Ascending aorta (tissue), 2 donors: ENCODE measurements at regions not wholly inside any gene's neighbourhood (a gene's known extent, or its start where the extent isn't known, plus 50 kb on each side); places are given as distances from the start of the nearest gene placed in this dataset.
"Not testable (repeated sequence)": the region's sequence is repeated elsewhere in the genome, so short reads cannot be mapped to it uniquely, and the experiment has no call there.

Experiments
- DNase-seq, 2 donors: peaks; one replicate each; pipeline ENCODE4 v3.0.0-alpha.2; 2019; ENCODE audit warnings: low spot score in 2 of 2
- H3K27ac ChIP-seq, 2 donors: fragments of 200-600 bp; sonication (generic); one replicate each; pipeline ENCODE4 v1.5.1; 2016 to 2017; ENCODE audit warnings: mild to moderate bottlenecking in 1 of 2
- H3K27me3 ChIP-seq: fragments of 200-600 bp; sonication (generic); one replicate; pipeline ENCODE4 v1.5.1; 2017
- H3K36me3 ChIP-seq, 2 donors: fragments of 200-600 bp; sonication (generic); one replicate each; pipeline ENCODE4 v1.5.1; 2016
- H3K4me1 ChIP-seq, 2 donors: fragments of 200-600 bp; sonication (generic); one replicate each; pipeline ENCODE4 v1.5.1; 2016 to 2017; ENCODE audit warnings: mild to moderate bottlenecking in 1 of 2
- H3K4me3 ChIP-seq, 2 donors: fragments of 200-600 bp; sonication (generic); one replicate each; pipeline ENCODE4 v1.5.1; 2016 to 2017; ENCODE audit warnings: mild to moderate bottlenecking in 1 of 2
- H3K9me3 ChIP-seq, 2 donors: fragments of 200-600 bp; sonication (generic); one replicate each; pipeline ENCODE4 v1.5.1; 2016
- intact Hi-C: fragments of 100-400 bp; cut with DNase I; formaldehyde crosslinking; loops from one replicate; pipeline ENCODE4 v1.15.1; 2023

GRCh38 chr3:195643245-195643644 is 59.5 kb upstream of the APOD start:
- H3K4me3 ChIP-seq, DNase-seq, H3K27ac ChIP-seq, intact Hi-C loops, H3K9me3 ChIP-seq, H3K27me3 ChIP-seq, H3K36me3 ChIP-seq, H3K4me1 ChIP-seq: not testable (repeated sequence)

- not testable (repeated sequence) for DNase-seq, H3K4me3 ChIP-seq, H3K27me3 ChIP-seq
Measured at GRCh38 chr3:195642311-195642710, 58.6 kb upstream of the APOD start.

GRCh38 chr3:195638456-195638855 is 54.7 kb upstream of the APOD start:
- H3K9me3 ChIP-seq, H3K27ac ChIP-seq, H3K4me3 ChIP-seq, DNase-seq, H3K36me3 ChIP-seq, H3K4me1 ChIP-seq, intact Hi-C loops, H3K27me3 ChIP-seq: not testable (repeated sequence)

More at GRCh38 chr3:195642311-195642710, 58.6 kb upstream of the APOD start:
- H3K36me3 ChIP-seq, H3K9me3 ChIP-seq, H3K4me1 ChIP-seq, H3K27ac ChIP-seq, intact Hi-C loops: not testable (repeated sequence)

GRCh38 chr3:195637473-195638233 is 53.9 kb upstream of the APOD start:
- H3K36me3 ChIP-seq, H3K4me1 ChIP-seq, intact Hi-C loops, H3K27me3 ChIP-seq, H3K27ac ChIP-seq, DNase-seq, H3K9me3 ChIP-seq, H3K4me3 ChIP-seq: not testable (repeated sequence)

DNA sequence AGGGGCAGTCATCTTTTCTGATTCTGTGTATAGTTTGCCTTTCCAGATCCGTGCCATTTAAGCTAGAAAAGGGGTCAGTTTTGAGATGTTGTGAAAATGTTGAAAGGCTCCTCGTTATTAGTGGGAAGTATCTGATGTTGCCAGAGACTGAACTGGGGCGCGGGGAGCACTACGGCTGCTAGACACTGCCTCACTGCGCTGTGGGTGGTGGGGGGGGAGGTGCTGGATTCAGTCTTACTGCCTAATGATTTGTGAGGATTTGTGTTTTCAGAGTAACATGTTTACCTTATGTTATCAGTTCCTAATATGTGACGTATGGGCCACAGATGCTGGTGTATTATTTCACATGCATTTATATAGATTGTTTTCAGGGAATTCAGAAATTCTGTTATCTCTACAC is 53.3 kb upstream of the APOD start:
- DNase-seq, intact Hi-C loops, H3K4me3 ChIP-seq, H3K27ac ChIP-seq, H3K4me1 ChIP-seq, H3K27me3 ChIP-seq, H3K9me3 ChIP-seq, H3K36me3 ChIP-seq: not testable (repeated sequence)

DNA sequence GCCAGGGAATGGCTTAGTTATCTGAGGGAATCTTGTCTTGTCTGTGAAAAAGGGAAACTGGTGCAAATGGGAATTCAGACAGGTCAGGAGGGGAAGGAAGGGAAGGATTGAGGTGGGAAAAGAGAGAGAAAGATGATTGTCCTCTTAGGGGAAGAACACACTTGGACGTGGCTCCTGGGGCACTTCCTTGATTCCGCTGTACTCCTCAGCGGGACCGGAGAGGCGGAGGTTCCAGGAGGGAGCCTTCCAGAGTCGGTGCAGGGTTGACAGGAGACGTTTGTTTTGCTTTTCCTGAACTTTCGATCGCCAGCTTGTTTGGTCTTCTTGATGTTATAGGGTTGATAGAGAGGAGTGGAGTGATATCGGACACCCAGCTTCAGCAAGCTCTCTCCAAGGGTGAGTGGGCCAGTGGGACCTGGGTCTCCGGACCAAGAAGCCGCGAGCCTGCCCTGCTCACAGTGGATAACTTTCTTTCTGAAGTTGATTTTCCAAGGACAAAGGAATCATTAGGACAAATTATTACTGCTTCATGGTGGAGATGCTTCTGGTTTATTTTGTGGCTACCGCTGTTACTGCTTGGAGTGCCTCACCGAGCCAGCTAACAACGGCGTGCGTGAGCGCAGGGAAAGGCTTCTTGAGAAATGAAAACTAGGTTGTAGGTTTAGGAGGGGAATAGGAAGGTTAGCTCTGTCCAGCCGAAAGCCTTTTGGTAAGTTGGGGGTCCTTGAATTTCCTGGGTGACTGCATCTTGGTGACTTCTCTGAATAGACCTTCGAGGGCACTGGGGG is 52.4 kb upstream of the APOD start:
- H3K27ac ChIP-seq, H3K9me3 ChIP-seq, DNase-seq, H3K36me3 ChIP-seq, H3K4me3 ChIP-seq, H3K4me1 ChIP-seq, intact Hi-C loops, H3K27me3 ChIP-seq: not testable (repeated sequence)

GRCh38 chr3:195635262-195635873 is 51.6 kb upstream of the APOD start:
- H3K27me3 ChIP-seq, H3K27ac ChIP-seq, intact Hi-C loops, H3K36me3 ChIP-seq, DNase-seq, H3K4me1 ChIP-seq, H3K9me3 ChIP-seq: not testable (repeated sequence)
- peak overlapping the region in 1 of 2 donors; percentile 47 for H3K4me3 ChIP-seq

DNA sequence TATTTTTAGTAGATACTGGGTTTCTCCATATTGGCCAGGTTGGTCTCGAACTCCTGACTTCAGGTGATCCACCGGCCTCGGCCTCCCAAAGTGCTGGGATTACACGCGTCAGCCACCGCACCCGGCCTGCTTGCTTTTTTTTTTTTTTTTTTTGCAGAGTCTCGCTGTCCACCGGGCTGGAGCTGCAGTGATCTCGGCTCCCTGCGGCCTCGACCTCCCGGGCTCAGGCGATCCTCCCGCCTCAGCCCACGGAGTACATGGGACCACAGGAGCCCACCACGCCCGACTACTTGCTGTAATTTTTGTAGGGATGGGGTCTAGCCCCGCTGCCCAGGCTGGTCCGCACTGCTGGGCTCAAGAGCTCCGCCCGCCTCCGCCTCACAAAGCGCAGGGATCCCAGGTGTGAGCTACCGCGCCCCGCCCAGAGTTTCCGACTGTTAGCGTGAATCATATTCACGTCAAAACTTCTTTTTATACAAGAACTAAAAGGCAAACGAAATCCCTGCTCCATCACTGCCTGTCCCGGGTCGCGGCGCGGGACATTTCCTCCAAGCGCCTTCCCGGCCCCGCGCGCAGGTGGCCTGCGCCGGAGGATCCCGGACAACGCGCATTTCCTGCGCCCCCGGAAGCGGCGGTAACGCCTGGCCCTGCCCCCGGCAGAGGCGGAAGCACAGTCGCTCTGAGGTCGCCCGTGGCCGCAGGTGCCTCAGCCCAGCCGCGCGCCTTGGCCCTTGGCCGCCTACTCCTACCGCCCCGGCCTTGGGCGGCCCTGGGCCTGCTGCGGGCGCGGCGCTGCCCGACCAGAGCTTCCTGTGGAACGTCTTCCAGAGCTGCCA is 50.9 kb upstream of the APOD start:
- H3K36me3 ChIP-seq, H3K27me3 ChIP-seq, H3K4me1 ChIP-seq, DNase-seq, H3K9me3 ChIP-seq, intact Hi-C loops: not testable (repeated sequence)
- Histone ChIP-seq H3K4me3 (peak overlapping the region; percentile 50 to 61), H3K27ac (peak overlapping the region in 1 of 2 donors; percentile 28)
